ENCODE measurements at regions not wholly inside any gene's neighbourhood (a gene's known extent, or its start where the extent isn't known, plus 50 kb on each side); places are given as distances from the start of the nearest gene placed in this dataset.

- no peak for DNase-seq
Observed at GRCh38 chr5:135134691-135135381, 100.8 kb upstream of the PITX1 start.

DNA sequence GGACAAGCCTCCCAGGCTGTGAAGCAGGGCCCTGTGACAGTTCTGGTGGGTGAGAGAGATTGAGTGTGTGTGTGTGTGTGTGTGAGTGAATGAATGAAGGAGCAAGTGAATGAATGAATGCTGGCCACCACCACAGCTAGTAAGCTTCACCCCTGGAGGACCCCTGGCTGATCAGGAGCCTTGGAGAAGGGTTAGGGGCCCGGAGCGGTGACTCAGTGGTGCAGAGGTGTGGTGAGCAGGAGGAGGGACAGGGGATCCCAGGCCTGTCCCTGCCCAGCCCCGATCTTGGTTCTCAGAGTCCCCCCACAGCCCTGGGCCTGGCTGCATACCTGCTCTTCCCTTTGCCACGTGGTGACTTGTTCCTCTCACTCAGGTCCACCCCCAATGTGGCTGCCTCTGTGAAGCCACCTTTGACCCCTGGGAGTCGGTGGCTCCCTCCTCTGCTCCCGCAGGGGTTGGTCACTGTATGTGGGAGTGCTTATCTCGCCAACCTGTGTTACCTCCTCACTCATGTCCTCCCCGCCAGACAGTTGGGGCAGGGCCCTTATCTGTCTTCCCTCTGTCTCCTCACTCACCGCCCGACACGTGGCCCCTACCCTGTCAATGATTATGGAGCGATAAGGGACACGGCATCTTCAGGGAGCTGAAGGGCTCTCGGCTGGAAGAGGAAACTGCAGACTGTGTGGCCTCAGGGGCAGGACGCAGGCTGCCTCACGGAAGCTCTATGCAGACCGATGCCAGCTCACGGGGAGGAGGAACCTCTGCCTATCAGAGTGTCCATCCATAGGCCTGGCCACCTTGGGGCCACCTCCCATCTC, 99.9 kb upstream of the PITX1 start:
- DNase-seq: no peak

GRCh38 chr5:135133181-135133580, 99.2 kb upstream of the PITX1 start:
- no peak for DNase-seq

DNA sequence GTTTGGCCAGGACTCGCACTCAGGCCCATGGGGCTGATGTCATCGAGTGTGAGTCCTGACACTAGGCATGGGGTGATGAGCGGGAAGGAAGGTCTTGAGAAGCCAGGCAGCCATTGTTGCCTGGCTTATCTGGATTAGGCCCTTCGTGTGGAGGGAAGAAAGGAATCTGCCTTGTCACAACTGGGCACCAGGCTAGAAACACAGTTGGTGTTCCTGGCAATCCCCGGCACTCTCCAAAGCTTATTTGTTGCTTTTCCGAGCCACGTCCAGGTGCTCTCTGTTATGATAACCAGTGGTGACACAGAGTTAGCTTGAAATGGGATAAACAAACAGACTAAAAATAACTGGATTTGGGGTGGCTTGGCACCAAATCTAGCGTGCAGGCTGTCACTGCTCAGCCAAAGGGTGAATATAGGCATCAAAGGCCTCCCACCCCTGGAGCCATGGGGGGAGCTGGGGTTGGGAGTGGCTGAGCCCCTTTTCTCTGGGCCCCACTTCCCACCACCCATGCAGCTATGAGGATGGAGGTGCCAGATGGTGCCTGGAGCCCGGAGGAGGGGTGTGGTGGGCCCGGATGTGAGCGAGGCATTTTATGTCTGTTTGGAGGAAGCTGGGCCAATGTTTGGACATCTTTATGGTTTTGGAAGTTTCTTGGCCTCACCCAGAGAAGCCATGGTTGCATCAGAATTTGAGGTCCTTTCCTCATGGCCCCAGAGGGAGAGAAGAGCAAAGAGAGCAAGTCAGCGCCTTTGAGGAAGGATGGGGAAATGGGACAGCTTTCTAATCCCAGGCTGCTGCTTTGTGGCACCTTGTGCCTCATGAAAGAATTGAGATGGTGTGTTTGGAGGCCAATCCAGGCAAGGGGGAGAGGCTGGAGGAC, 98.0 kb upstream of the PITX1 start:
- no peak for DNase-seq

DNA sequence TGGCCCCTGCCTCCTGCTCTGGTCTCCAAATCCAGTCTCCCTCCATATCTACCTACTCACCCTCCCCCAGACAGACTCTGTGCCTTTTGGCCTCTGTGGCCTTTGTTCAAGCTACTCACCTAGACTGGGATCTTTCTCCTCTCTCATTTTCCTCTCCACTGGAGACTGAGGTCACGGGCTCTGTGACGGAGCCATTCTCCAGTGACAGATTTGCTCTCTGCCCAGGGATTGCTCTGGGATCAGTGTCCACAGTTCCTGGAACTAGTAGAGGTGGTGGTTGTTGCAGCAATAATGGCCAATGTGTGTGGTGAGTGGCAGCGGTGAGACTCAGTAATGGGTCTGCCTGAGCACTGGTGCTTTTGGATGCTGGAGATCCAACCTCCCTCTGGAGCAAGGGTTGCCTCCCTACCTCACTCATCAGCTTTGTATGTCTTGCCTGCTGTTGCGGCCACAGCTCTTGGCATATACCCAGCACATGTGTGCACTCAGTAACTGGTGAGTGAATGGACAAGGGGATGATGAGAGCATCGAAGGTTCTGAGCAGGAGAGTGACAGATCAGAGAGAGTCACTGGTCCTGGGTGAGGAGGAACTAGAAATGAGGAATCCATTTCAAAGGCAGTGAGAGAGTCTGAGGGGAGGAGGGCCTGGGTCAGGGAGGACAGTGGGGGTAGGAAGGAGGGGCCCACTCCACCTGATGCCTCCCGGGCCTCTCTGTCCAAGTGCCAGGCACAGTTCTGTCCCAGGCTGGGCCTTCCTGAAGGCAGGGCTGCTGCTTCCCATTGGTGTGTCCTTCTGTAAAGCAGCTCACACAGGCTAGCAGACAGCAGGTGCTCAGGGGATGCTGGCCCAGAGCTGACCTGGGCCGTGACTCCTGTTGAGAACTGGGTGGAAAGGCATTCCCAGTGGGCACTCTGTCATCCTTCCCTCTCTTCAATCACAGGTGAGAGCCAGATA, 96.5 kb upstream of the PITX1 start:
- no peak for DNase-seq

GRCh38 chr5:135129307-135129706, 95.3 kb upstream of the PITX1 start:
- DNase-seq: no peak

DNA sequence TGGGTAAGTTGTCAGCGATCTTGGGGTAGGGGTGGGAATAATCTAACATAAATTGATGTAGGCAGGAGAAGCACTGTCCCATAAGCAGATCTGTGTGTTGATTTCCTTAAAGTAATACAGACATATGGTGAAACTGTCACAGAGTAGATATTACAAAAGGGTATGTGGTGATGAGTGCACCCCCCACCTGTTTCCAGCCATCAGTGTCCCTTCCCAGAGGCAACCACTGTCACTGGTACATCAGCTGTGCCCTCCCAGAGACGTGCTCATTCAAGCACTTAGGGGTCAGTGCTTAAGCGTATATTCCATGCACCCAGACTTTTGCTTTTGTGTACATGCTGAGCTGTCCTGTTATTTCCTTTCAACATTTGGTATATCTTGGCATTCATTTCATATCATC, 94.3 kb upstream of the PITX1 start:
- no peak for DNase-seq

DNA sequence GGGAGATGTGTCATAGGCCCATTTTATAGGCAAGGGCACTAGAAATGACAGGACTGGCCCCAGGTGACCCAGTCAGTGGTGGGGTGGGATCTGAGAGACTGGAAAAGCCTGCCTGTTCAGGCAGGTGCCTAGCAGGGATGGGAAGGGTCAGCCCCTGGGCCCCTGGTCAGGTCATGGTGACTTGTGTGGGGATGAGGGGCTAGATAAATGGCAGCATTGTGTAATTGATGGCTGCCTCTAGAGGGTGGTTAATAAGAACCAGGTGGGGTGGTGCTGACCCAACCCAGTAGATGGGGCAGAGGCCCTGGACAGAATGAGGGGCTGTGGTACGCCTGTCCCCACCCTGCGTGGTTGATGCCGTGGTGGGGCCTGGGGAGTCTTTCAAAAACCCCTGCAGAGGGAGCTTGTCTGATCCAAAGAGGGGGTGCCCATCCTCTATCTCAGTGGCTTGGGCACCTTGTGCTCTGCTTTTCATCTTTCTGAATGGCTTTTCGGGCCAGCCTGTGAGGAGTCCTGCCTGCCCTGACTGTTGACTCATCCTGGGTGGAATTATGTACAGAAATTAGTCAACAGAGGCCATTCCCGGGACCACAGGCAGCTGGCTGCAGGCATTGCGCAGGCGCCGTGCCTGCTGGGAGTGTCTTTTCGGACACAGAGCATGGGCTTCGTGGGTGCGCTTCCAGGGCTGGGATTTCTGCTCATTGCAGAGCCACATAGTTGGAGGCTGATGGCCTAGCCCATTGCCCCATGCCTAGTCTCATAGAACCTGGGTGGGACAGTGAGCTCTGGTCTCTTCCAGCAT, 93.6 kb upstream of the PITX1 start:
- no peak for DNase-seq

DNA sequence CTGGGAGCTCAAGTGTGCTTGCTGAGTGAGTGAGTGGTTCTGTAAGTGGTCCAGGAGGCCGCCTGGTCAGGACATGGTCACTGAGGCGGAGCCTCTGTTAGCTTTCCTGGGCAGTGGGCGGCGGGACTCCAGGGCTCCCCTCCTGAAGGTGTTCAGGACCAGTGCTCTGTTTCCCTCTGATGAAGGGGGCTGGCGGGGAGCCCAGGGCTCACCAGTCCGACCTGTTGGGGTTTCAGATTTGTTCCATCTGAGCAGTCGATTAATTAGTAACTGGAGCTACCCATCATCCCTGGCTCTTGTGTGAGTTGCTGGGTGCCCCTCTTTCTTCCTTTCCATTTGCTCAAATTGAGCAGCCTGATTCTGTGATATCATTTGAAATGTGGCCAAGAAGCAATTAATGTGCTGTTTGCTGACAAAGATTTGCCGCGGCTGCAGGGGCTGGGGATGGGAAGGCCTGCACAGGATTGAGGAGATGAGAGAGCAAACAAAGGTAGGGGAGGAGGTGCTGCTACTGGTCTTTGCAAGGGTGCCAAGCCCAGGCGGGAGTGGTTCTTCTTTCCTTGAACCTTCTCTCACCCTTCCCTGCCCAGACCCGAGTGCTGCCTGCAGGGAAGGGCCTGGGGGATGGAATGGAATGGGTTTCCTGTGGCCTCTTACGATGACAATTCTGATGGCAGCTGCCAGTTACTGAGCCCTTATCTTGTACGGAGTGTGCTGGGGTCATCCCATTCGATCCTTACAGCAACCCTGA, 92.8 kb upstream of the PITX1 start:
- DNase-seq: no peak

DNA sequence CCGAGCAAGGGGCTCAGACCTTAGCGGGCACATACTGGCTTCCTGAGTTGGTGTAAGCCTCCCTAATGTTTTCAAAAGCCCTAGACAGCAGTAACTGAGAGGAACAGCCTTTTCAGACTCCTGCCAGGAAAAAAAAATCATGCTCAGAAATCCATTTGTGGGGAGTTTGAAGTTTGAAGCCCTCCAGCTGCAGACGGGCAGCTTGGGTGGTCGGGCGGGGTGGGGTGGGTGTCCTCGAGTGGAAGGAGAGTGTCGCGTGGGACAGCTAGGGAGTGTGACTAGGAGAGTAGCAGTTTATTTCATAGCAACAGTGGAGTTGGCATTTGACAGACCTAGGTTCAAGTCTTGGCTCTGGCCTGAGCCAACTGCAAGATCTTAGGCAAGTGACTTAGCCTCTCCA, 90.7 kb upstream of the PITX1 start:
- no peak for DNase-seq

GRCh38 chr5:135124128-135124527, 90.1 kb upstream of the PITX1 start:
- no peak for DNase-seq

GRCh38 chr5:135122797-135123196, 88.8 kb upstream of the PITX1 start:
- no peak for DNase-seq

DNA sequence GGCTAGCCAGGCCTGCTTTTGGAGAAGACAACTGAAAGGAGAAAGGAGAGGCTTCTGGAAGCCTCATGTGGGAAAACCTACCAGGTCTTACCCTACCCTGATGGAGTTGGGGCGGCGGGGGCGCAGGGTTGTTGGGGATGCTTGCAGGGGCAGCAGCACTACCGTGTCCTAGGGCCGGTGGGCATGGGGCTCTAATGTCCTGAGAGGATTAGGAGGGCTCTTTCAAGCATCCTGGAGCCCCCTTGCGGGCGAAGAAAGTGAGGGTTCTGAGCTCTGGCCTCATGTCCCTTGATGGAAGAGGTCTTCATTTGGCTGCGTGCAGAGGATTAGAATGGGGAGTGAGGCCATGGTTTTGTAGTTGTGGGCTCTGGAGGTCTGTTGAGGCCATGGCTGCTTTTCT, 86.9 kb upstream of the PITX1 start:
- no peak for DNase-seq

DNA sequence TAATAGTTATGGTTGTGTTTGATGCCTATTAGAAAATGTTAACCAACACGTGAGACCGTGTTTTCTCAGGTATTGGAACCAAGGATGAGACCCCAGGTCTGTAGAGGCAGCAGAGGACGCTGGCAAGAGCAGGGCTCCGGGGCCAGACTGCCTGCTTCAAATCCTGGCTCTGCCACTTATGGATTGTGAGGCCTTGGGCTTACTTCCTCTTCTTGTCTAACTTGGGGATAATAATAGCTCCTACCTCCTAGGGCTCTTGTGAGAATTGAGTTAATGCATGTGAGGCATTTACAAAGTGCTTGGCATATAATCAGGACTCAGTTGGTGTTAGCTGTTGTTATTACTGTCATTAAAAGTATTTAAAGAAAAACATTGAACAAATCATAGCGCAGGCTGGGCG, 85.5 kb upstream of the PITX1 start:
- no peak for DNase-seq

DNA sequence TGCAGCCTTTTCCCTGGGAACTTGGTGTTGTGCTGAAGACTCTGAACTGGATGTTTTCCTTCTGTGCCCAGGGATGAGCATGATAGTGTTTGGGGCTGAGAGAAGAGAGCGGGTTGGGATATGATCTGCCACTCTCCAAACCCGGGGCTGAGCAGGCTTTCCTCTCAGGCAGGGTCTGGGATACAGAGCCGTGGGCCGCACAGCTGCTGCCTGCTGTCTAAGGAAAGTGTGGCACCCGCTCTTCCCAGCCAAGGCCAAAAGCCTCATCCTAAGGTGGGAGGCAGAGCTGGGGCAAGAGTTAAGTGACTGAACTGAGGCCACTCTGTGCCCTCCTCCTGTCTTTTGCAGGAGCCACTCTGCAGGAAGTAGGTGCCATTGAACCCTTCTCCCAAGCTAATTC, 83.6 kb upstream of the PITX1 start:
- no peak for DNase-seq

GRCh38 chr5:135116160-135116561, 82.1 kb upstream of the PITX1 start:
- DNase-seq: no peak

DNA sequence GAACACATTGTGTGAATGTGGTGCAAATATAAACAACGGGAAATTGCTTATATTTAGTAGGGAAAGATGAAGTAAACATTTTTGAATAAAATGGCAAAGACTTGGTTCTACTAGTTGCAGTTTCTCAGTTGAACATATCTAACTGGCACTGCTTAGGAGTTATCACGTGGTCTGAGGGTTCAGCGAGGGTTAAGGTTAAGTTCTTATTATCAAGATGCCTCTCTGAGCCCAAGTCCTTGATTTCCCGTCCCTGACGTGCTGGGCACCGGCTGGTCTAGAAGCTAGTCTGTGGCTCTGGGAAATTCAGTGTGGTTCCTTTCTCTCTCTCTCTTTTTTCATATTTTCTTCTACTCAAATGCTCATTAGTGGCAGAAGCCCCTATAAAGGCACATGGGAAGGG, 81.6 kb upstream of the PITX1 start:
- no peak for DNase-seq

- DNase-seq: no peak
Observed at GRCh38 chr5:135114759-135115158, 80.7 kb upstream of the PITX1 start.

DNA sequence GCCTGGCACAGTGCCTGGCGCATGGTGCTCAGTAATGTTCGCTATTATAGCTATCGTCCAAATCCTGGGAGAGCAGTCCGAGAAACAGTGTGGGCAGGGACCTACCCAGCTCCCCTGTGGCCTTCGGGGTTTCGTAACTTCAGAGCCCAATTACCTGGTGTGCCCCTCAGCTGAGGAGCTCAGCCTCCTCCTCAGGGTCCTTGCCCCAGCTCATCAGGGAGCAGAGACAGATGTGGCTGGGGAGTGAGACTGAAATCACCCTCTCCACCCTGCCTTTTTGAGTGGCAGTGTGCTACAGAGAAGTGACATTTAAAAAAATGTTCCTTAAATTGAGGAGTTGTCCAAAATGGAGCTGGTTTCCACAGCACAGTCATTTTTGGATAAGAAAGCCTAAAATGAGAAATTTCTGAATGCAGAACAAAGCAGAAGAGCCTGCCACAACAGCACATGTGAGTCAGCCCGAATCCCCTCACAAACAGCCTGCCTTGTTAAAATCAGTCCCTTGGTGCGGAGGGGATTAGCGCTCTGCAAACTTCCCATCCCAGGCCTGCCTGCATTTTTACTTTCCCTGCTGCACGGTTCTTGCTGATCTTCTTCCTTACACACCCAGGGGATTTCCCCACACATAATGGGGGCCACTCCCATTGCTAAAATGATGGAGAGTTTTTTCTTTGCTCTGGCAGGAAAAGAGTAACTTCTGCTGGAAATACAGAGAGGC, 78.1 kb upstream of the PITX1 start:
- no peak for DNase-seq
